ENCODE measurements at regions not wholly inside any gene's neighbourhood (a gene's known extent, or its start where the extent isn't known, plus 50 kb on each side); places are given as distances from the start of the nearest gene placed in this dataset.

GRCh38 chr10:52514481-52514880 is 200.4 kb downstream of the DKK1 start:
- no peak overlapping the region for H3K4me3 ChIP-seq (ENCODE audit: low read depth, low read length)
- TF ChIP-seq, protein P1, sequence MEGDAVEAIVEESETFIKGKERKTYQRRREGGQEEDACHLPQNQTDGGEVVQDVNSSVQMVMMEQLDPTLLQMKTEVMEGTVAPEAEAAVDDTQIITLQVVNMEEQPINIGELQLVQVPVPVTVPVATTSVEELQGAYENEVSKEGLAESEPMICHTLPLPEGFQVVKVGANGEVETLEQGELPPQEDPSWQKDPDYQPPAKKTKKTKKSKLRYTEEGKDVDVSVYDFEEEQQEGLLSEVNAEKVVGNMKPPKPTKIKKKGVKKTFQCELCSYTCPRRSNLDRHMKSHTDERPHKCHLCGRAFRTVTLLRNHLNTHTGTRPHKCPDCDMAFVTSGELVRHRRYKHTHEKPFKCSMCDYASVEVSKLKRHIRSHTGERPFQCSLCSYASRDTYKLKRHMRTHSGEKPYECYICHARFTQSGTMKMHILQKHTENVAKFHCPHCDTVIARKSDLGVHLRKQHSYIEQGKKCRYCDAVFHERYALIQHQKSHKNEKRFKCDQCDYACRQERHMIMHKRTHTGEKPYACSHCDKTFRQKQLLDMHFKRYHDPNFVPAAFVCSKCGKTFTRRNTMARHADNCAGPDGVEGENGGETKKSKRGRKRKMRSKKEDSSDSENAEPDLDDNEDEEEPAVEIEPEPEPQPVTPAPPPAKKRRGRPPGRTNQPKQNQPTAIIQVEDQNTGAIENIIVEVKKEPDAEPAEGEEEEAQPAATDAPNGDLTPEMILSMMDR (IDR thresholded peaks at IDR 0.05; ENCODE audit: low read depth, low read length), result no peak

- TF ChIP-seq, protein P1 (IDR thresholded peaks at IDR 0.05; ENCODE audit: low read depth, low read length), result no peak
- no peak overlapping the region for H3K4me3 ChIP-seq (ENCODE audit: low read depth, low read length)
These were observed 202.9 kb downstream of the DKK1 start for GRCh38 chr10:52517012-52517411.

DNA sequence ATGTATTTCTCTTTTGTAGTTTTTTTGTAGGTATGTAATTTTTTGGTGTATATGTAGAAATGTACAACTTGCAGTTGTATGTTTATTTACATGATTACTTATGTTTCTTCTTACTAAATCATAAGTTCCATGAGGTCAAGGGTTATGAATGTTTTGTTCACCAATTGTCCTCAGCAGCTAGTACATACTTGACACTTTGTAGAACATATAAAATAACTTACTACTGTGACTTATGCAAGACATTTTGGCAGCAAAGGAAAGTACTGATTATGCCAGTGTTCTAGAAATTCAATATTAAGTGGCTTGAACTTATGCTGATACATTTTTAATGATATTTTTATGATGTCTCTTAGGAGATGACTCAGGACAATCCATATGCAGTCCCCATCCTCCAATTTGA is 209.6 kb downstream of the DKK1 start:
- no peak overlapping the region for H3K4me3 ChIP-seq (ENCODE audit: low read depth, low read length)
- TF ChIP-seq, protein P1 (IDR thresholded peaks at IDR 0.05; ENCODE audit: low read depth, low read length), result no peak

DNA sequence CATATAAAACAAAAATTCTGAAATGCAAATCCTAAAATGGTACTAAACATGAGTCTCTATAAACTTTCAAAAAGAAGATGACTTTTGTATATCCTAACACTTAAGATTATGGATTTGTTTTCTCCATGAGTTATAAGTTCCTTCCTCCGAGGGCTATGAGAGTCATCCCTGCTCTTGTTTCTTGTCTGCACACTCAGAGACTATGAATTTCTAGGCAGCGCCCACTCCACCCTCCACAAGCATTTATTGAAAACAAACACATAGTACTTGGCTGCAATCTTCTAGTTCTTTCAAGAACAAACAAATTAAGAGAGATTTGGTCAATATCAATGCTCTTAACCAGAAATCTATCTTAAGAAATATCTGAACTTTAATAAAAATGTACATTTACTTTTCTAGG is 211.7 kb downstream of the DKK1 start:
- peak overlapping the region; percentile 18 for H3K4me3 ChIP-seq (ENCODE audit: low read depth, low read length)
- TF ChIP-seq, protein P1 (IDR thresholded peaks at IDR 0.05; ENCODE audit: low read depth, low read length), result no peak

- TF ChIP-seq, protein P1 (IDR thresholded peaks at IDR 0.05; ENCODE audit: low read depth, low read length), result no peak
- peak overlapping the region; percentile 18 for H3K4me3 ChIP-seq (ENCODE audit: low read depth, low read length)
These were observed 212.3 kb downstream of the DKK1 start for GRCh38 chr10:52526251-52526823.

- no peak overlapping the region for H3K4me3 ChIP-seq (ENCODE audit: low read depth, low read length)
- TF ChIP-seq, protein P1 (IDR thresholded peaks at IDR 0.05; ENCODE audit: low read depth, low read length), result no peak
These were observed 218.7 kb downstream of the DKK1 start for GRCh38 chr10:52532650-52533290.

DNA sequence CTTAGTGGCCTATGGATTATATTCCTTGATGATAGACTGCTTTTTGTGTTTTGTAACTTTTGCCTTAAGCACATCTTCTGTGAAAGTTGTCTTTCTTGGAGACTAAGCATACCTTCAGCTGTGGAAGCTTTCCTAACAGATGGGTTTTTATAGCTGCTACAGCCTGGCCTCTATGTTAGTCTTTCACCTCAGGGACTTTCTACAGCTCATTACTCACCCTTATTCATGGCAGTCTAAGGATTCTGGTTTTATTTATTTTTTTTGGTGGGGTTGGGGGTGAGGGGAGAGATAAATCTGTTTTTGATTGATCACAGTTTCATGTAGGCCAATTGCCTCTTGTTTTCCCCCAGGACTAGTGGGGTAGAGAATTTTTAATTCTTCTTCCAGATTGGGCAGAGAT is 219.9 kb downstream of the DKK1 start:
- TF ChIP-seq, protein P1 (IDR thresholded peaks at IDR 0.05; ENCODE audit: low read depth, low read length), result no peak
- no peak overlapping the region for H3K4me3 ChIP-seq (ENCODE audit: low read depth, low read length)
